Spinal cord (tissue), 9 donors: ENCODE measurements at regions not wholly inside any gene's neighbourhood (a gene's known extent, or its start where the extent isn't known, plus 50 kb on each side); places are given as distances from the start of the nearest gene placed in this dataset.

Experiments used
- DNase-seq, 6 donors: peaks; one replicate each; pipeline versions ENCODE4 v3.0.0 to v3.0.0-alpha.2; 2013 to 2015; ENCODE audit warnings: low spot score in 6 of 6, low read depth in 4 of 6
- H3K27ac ChIP-seq: one replicate; pipeline ENCODE4 v1.5.1; 2013; ENCODE audit warnings: low read depth, low read length, control low read depth
- H3K27me3 ChIP-seq: one replicate; pipeline ENCODE4 v1.6.1; 2013; ENCODE audit warnings: low read length; ENCODE audit not compliant: control insufficient read depth, insufficient read depth
- H3K36me3 ChIP-seq: one replicate; pipeline ENCODE4 v1.6.1; 2013; ENCODE audit warnings: low read length; ENCODE audit not compliant: control insufficient read depth, insufficient read depth
- H3K4me1 ChIP-seq: one replicate; pipeline ENCODE4 v1.6.1; 2013; ENCODE audit warnings: low read length; ENCODE audit not compliant: control insufficient read depth, insufficient read depth
- H3K4me3 ChIP-seq: one replicate; pipeline ENCODE4 v1.5.1; 2013; ENCODE audit warnings: low read depth, low read length, control low read depth
- H3K9me3 ChIP-seq: one replicate; pipeline ENCODE4 v1.6.1; 2013; ENCODE audit warnings: low read length; ENCODE audit not compliant: control insufficient read depth, insufficient read depth
- WGBS: methylation state at CpG from one replicate; pipeline ENCODE4 v1.1.5; 2013; ENCODE audit warnings: missing lambda C conversion rate; ENCODE audit not compliant: insufficient coverage; 5-methylcytosine and 5-hydroxymethylcytosine counted together
- donor health status: healthy.

GRCh38 chr15:79172801-79173460 lies 82.4 kb upstream of the RASGRF1 start:
- Histone ChIP-seq H3K9me3 (no peaks in the 10 kb centered on the region), H3K27ac (no peak overlapping the region), H3K4me3 (no peak overlapping the region), H3K36me3 (no peaks in the 10 kb centered on the region), H3K4me1 (peaks cover 22% of the 10 kb centered on the region), H3K27me3 (no peaks in the 10 kb centered on the region)
- DNase-seq, result no peak
- WGBS, result 77% methylated on average over 8 of the region's 10 CpGs

DNA sequence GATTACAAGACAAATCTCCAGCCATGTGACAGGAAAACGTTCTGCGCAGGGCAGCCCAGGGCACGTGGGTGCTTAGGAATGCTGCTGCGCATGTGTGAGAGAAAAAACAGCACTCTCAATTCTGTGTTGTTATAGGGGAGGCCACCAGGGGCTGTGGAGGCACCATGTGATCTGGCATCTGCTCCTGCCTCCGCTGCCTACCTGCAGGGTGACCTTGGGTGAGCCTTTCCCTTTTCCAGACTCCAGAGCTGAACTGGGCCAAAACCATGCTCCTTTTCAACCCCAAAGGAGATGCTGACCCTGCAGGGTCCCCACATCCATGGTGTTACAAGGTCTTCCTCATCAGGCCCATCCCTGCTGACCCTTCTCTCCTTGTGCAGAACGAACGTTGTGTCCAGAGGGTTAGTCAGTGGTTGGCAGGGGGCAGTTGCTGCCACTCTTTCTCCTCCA lies 81.5 kb upstream of the RASGRF1 start:
- Histone ChIP-seq H3K4me1 (peaks cover 22% of the 10 kb centered on the region), H3K27me3 (no peaks in the 10 kb centered on the region), H3K27ac (no peak overlapping the region), H3K36me3 (no peaks in the 10 kb centered on the region), H3K9me3 (no peaks in the 10 kb centered on the region), H3K4me3 (no peak overlapping the region)
- DNase-seq, result peak in 1 of 6 donors; percentile 54
- WGBS, result 76% methylated on average over 7 of the region's 7 CpGs

DNA sequence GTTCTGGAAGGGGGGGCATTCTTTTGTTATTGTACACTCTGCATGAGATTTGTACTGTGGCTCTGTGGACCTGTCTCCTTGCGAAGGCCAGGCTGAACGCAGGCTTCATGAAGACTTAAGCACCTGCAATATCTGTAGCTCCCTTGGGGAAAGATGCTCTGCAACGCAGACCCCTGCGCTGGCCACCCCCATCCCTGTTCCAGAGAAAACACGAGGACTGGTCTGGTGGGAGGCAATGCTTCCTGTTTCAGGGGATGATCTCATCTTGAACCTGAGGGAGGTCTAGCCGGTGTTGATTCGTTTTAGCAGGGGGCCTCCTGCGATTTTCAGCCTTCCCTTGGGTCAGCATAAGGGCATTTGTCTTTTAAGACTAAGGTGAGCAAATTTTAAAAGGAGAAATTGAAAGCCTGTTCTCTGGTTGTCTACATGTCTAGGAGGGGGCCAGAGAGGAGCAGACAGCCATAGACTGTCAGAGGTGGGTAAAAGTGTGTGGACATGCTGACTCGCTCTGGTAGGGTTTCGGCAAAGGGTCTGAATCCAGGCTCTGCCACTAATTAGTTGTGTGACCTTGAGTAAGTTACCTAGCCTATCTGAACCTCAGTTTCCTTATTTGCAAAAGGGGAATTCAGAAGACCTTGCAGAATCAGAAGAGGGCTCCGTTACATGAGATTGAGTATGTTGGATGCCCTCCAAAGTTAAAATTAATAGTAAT lies 80.9 kb upstream of the RASGRF1 start:
- WGBS, result 62% methylated on average over 10 of the region's 11 CpGs
- Histone ChIP-seq H3K4me3 (no peak overlapping the region), H3K4me1 (peaks cover 22% of the 10 kb centered on the region), H3K27ac (no peak overlapping the region), H3K9me3 (no peaks in the 10 kb centered on the region), H3K36me3 (no peaks in the 10 kb centered on the region), H3K27me3 (no peaks in the 10 kb centered on the region)
- DNase-seq, result no peak

- H3K4me1 ChIP-seq, result peaks cover 22% of the 10 kb centered on the region
- 58% methylated on average over 6 of the region's 6 CpGs for WGBS
- DNase-seq, result no peak
- H3K9me3 ChIP-seq, result no peaks in the 10 kb centered on the region
- no peak overlapping the region for H3K4me3 ChIP-seq
- no peak overlapping the region for H3K27ac ChIP-seq
- H3K27me3 ChIP-seq, result no peaks in the 10 kb centered on the region
- no peaks in the 10 kb centered on the region for H3K36me3 ChIP-seq
These were observed 79.7 kb upstream of the RASGRF1 start for GRCh38 chr15:79170256-79170664.

- H3K4me3 ChIP-seq, result no peak overlapping the region
- H3K36me3 ChIP-seq, result no peaks in the 10 kb centered on the region
- DNase-seq, result peak in 1 of 6 donors; percentile 67
- no peak overlapping the region for H3K27ac ChIP-seq
- H3K27me3 ChIP-seq, result no peaks in the 10 kb centered on the region
- no CpG with 5 or more reads among the region's 4 CpGs for WGBS
- H3K4me1 ChIP-seq, result peaks cover 22% of the 10 kb centered on the region
- H3K9me3 ChIP-seq, result no peaks in the 10 kb centered on the region
These were observed 79.0 kb upstream of the RASGRF1 start for GRCh38 chr15:79169526-79170133.

GRCh38 chr15:79168922-79169456 lies 78.4 kb upstream of the RASGRF1 start:
- Histone ChIP-seq H3K9me3 (no peaks in the 10 kb centered on the region), H3K4me3 (no peak overlapping the region), H3K4me1 (peaks cover 22% of the 10 kb centered on the region), H3K27me3 (no peaks in the 10 kb centered on the region), H3K36me3 (no peaks in the 10 kb centered on the region), H3K27ac (no peak overlapping the region)
- DNase-seq, result peak in 3 of 6 donors; percentile 43 to 90 (median 66)
- WGBS, result 9% methylated on average over 5 of the region's 6 CpGs

DNA sequence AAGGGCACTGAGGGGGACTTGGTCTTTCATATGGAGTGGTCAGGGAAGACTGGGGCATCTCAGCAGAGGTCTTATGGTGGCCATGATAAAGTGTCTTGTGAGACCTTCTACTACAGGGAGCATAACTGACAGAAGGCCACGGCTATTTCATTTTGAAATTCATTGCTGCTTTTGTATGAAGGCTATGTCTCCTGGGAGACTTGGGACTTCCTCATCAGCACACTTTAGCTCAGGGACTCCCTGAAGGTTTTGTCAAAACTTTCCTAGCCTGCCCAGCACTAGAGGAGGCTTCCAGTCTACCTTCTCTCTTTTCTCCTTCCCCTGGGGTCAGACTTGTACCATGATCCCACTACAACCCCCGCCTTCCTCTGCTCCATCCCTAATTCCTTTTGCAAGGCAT lies 77.2 kb upstream of the RASGRF1 start:
- Histone ChIP-seq H3K4me1 (peaks cover 22% of the 10 kb centered on the region), H3K27ac (no peak overlapping the region), H3K36me3 (no peaks in the 10 kb centered on the region), H3K4me3 (no peak overlapping the region), H3K9me3 (no peaks in the 10 kb centered on the region), H3K27me3 (no peaks in the 10 kb centered on the region)
- DNase-seq, result no peak
- 100% methylated on average over 1 of the region's 2 CpGs for WGBS

DNA sequence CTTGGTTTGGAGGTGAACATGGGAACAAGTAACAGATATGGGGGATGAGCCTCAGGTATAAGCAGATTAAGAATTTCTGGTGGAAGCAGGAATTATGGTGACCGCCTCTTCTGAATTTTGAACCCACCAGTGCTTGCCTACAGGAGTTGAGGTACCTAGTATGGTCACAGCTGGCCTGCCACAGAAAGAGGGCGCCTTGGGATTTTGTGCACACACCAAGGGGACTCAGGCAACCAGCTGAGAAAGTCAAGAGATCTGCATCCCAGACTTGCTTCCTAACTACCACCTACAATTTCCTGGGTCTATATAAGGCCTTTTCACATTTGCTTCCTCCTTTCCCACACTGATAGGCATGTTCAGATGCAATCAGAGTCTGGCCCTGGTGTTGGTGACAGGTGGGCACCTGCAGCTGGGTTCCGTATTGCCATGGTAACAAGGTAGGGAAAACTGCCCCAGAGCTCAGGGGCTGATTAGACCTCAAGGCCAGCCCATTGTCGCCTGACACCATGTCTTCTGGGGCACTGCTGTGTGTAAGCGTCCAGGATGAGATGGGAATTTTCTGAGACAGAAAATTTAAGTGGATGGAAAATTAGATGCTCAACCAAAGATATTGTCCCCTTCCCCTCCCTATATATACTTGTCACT lies 75.9 kb upstream of the RASGRF1 start:
- no peak overlapping the region for H3K4me3 ChIP-seq
- no peaks in the 10 kb centered on the region for H3K27me3 ChIP-seq
- no peaks in the 10 kb centered on the region for H3K9me3 ChIP-seq
- 94% methylated on average over 4 of the region's 5 CpGs for WGBS
- H3K27ac ChIP-seq, result no peak overlapping the region
- no peaks in the 10 kb centered on the region for H3K36me3 ChIP-seq
- no peak for DNase-seq
- peaks cover 22% of the 10 kb centered on the region for H3K4me1 ChIP-seq

- Histone ChIP-seq H3K27me3 (no peaks in the 10 kb centered on the region), H3K27ac (no peak overlapping the region), H3K4me1 (peaks cover 8% of the 10 kb centered on the region), H3K9me3 (no peaks in the 10 kb centered on the region), H3K36me3 (no peaks in the 10 kb centered on the region), H3K4me3 (no peak overlapping the region)
- 93% methylated on average over 2 of the region's 4 CpGs for WGBS
- DNase-seq, result no peak
These were observed 73.9 kb upstream of the RASGRF1 start for GRCh38 chr15:79164465-79164864.
